Progenitor cell of endocrine pancreas (in vitro differentiated cells): ENCODE measurements at regions not wholly inside any gene's neighbourhood (a gene's known extent, or its start where the extent isn't known, plus 50 kb on each side); places are given as distances from the start of the nearest gene placed in this dataset.

ENCODE experiments used
- DNase-seq: peaks from one replicate; pipeline ENCODE4 v3.0.0; 2021; ENCODE audit warnings: low spot score; ENCODE audit not compliant: unreplicated experiment
- H3K27ac Mint-ChIP-seq: 2 replicates; pipeline ENCODE4 v1.8.0; 2021; ENCODE audit warnings: mild to moderate bottlenecking, moderate library complexity, mixed read lengths
- H3K27me3 Mint-ChIP-seq: 2 replicates; pipeline ENCODE4 v1.8.0; 2021; ENCODE audit warnings: mixed read lengths
- H3K36me3 Mint-ChIP-seq: 2 replicates; pipeline ENCODE4 v1.8.0; 2022; ENCODE audit warnings: mixed read lengths; ENCODE audit not compliant: insufficient read depth
- H3K4me1 Mint-ChIP-seq: 2 replicates; pipeline ENCODE4 v1.8.0; 2021; ENCODE audit warnings: low read depth, mixed read lengths
- H3K4me3 Mint-ChIP-seq: 2 replicates; pipeline ENCODE4 v1.8.0; 2021; ENCODE audit warnings: low read depth, mild to moderate bottlenecking, moderate library complexity, mixed read lengths
- H3K9me3 Mint-ChIP-seq: 2 replicates; pipeline ENCODE4 v1.8.0; 2021; ENCODE audit warnings: low read depth, mixed read lengths
- TF ChIP-seq, protein P1 (sequence below): fragments of 200-600 bp; sonication (generic); IDR thresholded peaks from one replicate; pipeline ENCODE4 v1.5.0; 2021; ENCODE audit warnings: antibody characterized with exemption, mild to moderate bottlenecking; ENCODE audit not compliant: unreplicated experiment

DNA sequence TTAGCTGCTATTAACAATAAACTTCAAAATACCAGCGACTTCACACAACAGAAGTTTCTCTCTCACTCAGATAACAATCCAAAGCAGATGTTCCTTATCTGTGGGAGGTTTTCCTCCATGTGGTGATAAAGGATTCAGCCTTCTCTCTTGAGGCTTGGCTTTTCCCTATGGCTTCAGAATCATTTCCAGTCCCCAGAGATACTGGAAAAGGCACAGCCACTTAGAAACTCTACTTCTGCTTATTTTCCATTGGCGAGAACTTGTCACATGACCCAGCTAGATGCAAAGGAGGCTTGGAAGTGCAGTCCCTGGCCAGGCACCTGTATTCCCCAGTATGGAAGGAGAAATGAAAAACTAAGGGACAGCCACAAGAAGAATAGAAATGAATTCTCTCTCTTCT is 344.8 kb downstream of the MTX2 start:
- no peak overlapping the region for H3K4me3 Mint-ChIP-seq
- no peaks in the 10 kb centered on the region for H3K9me3 Mint-ChIP-seq
- no peaks in the 10 kb centered on the region for H3K36me3 Mint-ChIP-seq
- no peaks in the 10 kb centered on the region for H3K4me1 Mint-ChIP-seq
- H3K27me3 Mint-ChIP-seq: peaks cover 7% of the 10 kb centered on the region
- no peak for DNase-seq
- TF ChIP-seq, protein P1, sequence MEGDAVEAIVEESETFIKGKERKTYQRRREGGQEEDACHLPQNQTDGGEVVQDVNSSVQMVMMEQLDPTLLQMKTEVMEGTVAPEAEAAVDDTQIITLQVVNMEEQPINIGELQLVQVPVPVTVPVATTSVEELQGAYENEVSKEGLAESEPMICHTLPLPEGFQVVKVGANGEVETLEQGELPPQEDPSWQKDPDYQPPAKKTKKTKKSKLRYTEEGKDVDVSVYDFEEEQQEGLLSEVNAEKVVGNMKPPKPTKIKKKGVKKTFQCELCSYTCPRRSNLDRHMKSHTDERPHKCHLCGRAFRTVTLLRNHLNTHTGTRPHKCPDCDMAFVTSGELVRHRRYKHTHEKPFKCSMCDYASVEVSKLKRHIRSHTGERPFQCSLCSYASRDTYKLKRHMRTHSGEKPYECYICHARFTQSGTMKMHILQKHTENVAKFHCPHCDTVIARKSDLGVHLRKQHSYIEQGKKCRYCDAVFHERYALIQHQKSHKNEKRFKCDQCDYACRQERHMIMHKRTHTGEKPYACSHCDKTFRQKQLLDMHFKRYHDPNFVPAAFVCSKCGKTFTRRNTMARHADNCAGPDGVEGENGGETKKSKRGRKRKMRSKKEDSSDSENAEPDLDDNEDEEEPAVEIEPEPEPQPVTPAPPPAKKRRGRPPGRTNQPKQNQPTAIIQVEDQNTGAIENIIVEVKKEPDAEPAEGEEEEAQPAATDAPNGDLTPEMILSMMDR: no peak
- no peak overlapping the region for H3K27ac Mint-ChIP-seq

DNA sequence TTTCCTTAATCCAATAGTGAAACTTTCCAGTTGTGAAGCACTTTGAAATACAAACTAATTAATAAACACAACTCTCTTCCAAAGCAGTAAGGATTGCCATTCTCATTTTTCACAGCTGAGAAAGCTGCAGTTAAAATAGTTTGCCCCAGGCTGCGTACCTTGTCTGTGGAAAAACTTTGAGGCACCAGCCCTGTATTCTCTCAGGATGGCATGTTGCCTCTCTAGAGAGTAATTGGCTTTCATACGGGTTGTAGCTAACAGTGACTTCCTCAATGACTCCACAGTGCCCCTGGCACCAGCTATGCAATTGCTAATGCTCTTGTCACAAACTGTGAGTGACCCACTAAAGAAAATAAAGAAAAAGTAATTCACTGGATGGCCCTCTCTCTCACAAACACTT is 345.7 kb downstream of the MTX2 start:
- H3K9me3 Mint-ChIP-seq: no peaks in the 10 kb centered on the region
- TF ChIP-seq, protein P1: no peak
- H3K36me3 Mint-ChIP-seq: no peaks in the 10 kb centered on the region
- peaks cover 7% of the 10 kb centered on the region for H3K27me3 Mint-ChIP-seq
- no peak overlapping the region for H3K4me3 Mint-ChIP-seq
- no peak for DNase-seq
- no peaks in the 10 kb centered on the region for H3K4me1 Mint-ChIP-seq
- no peak overlapping the region for H3K27ac Mint-ChIP-seq

DNA sequence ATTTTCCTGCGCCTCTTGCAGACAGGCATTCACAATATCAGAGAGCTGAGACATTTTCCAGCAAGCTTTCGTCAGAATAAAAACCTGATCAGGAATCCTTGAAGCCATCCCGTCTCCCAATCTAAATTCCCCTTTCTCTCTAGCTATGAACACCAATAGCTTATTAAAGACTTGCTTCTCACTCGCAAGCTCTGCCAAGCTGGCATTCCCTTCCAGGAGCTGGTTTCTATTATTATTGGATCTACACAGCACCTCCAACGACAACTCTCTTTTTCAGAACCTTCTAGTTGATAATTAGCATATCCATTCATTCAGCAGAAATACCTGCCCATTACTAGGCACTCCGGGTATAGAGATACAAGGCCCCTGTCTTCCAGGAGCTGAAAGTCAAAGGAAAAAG is 350.3 kb downstream of the MTX2 start:
- H3K4me1 Mint-ChIP-seq: no peaks in the 10 kb centered on the region
- no peak overlapping the region for H3K27ac Mint-ChIP-seq
- TF ChIP-seq, protein P1: no peak
- H3K36me3 Mint-ChIP-seq: no peaks in the 10 kb centered on the region
- no peak for DNase-seq
- H3K4me3 Mint-ChIP-seq: no peak overlapping the region
- no peaks in the 10 kb centered on the region for H3K9me3 Mint-ChIP-seq
- peaks cover 7% of the 10 kb centered on the region for H3K27me3 Mint-ChIP-seq

DNA sequence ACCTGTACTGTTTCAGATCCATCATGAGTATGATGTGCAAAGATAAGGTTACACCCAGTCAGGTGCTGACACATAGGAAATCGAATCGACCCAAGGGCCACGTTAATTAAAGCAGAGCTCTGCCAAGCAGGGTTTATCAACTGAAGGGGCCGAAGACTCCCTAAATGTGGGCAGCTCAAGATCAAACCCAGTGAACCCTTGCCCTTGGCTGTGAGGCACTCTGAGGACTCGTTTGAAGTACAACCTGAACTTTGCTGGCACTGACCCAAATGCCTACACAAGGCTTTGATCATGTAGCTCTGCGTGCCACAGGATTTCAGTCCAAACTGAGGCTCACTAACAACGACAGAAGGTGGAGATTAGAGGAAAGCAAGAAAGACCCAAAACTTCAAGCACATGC is 352.1 kb downstream of the MTX2 start:
- DNase-seq: no peak
- H3K9me3 Mint-ChIP-seq: no peaks in the 10 kb centered on the region
- no peak overlapping the region for H3K4me3 Mint-ChIP-seq
- TF ChIP-seq, protein P1: no peak
- no peak overlapping the region for H3K27ac Mint-ChIP-seq
- H3K4me1 Mint-ChIP-seq: no peaks in the 10 kb centered on the region
- H3K27me3 Mint-ChIP-seq: peaks cover 12% of the 10 kb centered on the region
- no peaks in the 10 kb centered on the region for H3K36me3 Mint-ChIP-seq

DNA sequence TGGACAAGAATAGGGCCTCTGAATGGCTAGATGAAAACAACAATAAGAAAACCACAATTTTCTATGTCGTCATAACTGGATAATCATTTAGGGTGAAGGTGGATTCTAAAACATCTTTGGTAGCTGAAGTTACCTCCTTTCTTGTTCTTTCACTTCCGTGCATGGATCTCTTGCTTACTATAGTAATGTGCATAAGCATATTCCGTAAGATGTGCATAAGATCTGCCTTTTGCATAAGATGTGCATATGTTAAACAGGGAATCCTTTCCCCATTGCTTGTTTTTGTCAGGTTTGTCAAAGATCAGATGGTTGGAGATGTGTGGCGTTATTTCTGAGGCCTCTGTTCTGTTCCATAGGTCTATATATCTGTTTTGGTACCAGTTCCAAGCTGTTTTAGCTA is 353.6 kb downstream of the MTX2 start:
- Mint-ChIP-seq H3K9me3 (no peaks in the 10 kb centered on the region), H3K27me3 (peaks cover 18% of the 10 kb centered on the region), H3K36me3 (no peaks in the 10 kb centered on the region), H3K4me3 (no peak overlapping the region), H3K4me1 (no peaks in the 10 kb centered on the region), H3K27ac (no peak overlapping the region)
- TF ChIP-seq, protein P1: no peak
- no peak for DNase-seq
